ENCODE measurements at regions not wholly inside any gene's neighbourhood (a gene's known extent, or its start where the extent isn't known, plus 50 kb on each side); places are given as distances from the start of the nearest gene placed in this dataset.

DNA sequence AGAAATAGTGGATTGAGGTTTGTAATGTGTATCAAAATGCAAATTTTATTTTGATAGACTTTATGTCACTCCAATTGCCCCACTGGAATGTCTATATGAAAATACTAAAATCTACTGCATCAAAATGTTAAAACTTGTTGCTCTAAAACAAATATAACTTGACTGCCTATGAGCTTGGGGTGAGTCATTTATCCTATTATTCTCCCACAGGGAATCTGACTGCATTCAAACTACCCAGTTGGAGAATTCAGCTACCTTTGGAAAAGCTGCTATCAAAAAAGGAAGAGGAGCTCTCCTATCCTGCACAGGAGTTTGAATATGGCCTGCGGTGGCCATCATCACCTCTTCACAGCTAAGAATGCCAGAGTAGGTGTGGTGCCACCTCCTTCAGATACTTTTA, 173.1 kb downstream of the KLHL28 start:
- 90 to 91% methylated on average over 1 of the region's 1 CpG for WGBS, 2 donors (ENCODE audit: low coverage in 1 of 2)
- H3K27me3 ChIP-seq = no peaks in the 10 kb centered on the region
- no peak overlapping the region for H3K27ac ChIP-seq
- TF ChIP-seq EP300 (IDR thresholded peaks at IDR 0.05; ENCODE audit: low read depth) (no peak), POLR2A (IDR thresholded peaks at IDR 0.05) (no peak), POLR2AphosphoS5 (IDR thresholded peaks at IDR 0.05) (no peak)
- TF ChIP-seq, protein P1, sequence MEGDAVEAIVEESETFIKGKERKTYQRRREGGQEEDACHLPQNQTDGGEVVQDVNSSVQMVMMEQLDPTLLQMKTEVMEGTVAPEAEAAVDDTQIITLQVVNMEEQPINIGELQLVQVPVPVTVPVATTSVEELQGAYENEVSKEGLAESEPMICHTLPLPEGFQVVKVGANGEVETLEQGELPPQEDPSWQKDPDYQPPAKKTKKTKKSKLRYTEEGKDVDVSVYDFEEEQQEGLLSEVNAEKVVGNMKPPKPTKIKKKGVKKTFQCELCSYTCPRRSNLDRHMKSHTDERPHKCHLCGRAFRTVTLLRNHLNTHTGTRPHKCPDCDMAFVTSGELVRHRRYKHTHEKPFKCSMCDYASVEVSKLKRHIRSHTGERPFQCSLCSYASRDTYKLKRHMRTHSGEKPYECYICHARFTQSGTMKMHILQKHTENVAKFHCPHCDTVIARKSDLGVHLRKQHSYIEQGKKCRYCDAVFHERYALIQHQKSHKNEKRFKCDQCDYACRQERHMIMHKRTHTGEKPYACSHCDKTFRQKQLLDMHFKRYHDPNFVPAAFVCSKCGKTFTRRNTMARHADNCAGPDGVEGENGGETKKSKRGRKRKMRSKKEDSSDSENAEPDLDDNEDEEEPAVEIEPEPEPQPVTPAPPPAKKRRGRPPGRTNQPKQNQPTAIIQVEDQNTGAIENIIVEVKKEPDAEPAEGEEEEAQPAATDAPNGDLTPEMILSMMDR (IDR thresholded peaks at IDR 0.05) = no peak
- H3K4me1 ChIP-seq = no peaks in the 10 kb centered on the region
- no peaks in the 10 kb centered on the region for H3K36me3 ChIP-seq
- DNase-seq = no peak
- H3K4me3 ChIP-seq = no peak overlapping the region
- in situ Hi-C loops (cut with MboI; ENCODE audit: low pct_ligation_motif_present in 1 of 4, low pct_unique_long_range_greater_than_20kb in 1 of 4, low sequenced_read_pairs in 3 of 4) (no loop called here), intact Hi-C loops (cut with DNase I; ENCODE audit: low total_unique reads) (loop anchor here (10.0 kb wide), 1 partner anchor 404 kb away; no protein-coding TSS in a partner anchor)
- no peaks in the 10 kb centered on the region for H3K9me3 ChIP-seq

DNA sequence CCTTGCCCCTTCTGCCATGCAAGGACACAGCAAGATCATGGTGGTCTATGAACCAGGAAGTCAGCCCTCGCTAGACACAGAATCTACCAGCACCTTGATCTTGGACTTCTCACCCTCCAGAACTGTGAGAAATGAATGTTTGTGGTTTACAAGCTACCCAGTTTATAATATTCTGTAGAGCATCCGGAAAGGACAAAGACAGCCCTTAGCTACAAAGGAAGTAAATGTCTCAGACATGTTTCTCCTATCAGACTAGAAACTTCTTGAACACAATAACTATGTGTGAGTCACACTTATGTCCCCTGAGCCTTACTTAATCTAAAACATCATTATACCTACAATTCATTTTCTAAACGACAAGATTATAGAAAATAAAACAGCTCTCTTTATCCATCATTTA, 176.7 kb downstream of the KLHL28 start:
- no peaks in the 10 kb centered on the region for H3K36me3 ChIP-seq
- no peak for TF ChIP-seq EP300 (IDR thresholded peaks at IDR 0.05; ENCODE audit: low read depth)
- TF ChIP-seq POLR2A (IDR thresholded peaks at IDR 0.05) = no peak
- no peak for TF ChIP-seq POLR2AphosphoS5 (IDR thresholded peaks at IDR 0.05)
- TF ChIP-seq, protein P1 (IDR thresholded peaks at IDR 0.05) = no peak
- no peak overlapping the region for H3K27ac ChIP-seq
- DNase-seq = no peak
- H3K4me1 ChIP-seq = no peaks in the 10 kb centered on the region
- 67 to 77% methylated on average over 3 of the region's 3 CpGs for WGBS, 2 donors (ENCODE audit: low coverage in 1 of 2)
- no peaks in the 10 kb centered on the region for H3K27me3 ChIP-seq
- H3K4me3 ChIP-seq = no peak overlapping the region
- intact Hi-C loops (cut with DNase I; ENCODE audit: low total_unique reads) = loop anchor here (10.0 kb wide), 1 partner anchor 400 kb away; no protein-coding TSS in a partner anchor
- in situ Hi-C loops (cut with MboI; ENCODE audit: low pct_ligation_motif_present in 1 of 4, low pct_unique_long_range_greater_than_20kb in 1 of 4, low sequenced_read_pairs in 3 of 4) = no loop called here
- no peaks in the 10 kb centered on the region for H3K9me3 ChIP-seq

DNA sequence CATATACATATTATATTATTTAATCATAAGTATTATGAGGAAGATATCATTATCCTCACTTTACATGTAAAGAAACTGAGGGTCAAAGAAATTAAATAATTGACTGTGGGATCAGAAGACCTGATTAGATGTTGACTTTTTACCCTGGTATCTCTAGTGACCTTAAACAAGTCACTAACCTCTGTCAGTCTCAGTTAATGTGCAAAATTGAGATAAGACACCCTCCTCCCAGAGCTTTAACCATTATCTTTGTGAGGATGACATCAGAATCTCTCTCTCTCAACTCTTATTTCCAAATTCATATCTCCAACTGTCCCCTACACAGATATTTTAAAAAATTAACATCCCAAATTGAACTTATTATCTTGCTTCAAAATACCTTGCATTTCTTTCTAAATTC, 177.8 kb downstream of the KLHL28 start:
- in situ Hi-C loops (cut with MboI; ENCODE audit: low pct_ligation_motif_present in 1 of 4, low pct_unique_long_range_greater_than_20kb in 1 of 4, low sequenced_read_pairs in 3 of 4) = no loop called here
- Histone ChIP-seq H3K36me3 (no peaks in the 10 kb centered on the region), H3K27me3 (no peaks in the 10 kb centered on the region)

DNA sequence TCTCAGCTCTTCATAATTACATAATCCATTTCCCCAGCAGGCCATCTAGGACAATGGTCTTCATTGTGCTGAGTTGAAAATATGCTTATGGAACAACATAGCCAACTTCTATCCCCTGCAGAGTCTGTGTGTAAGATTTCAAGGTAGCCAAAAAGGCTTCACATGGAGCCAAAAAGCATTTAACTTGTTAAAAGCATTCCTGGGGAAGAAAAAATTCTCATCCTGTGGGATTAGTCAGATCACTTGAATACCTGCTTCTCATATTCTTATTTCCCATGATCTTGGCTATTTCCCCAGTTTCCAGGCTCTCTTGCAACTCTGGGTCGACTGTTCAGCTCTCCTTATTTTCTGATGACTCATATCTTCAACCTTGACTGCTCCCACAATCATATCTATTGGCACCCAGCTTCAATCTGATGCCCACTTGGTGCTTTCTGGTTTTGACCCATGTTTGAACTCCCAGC, 178.9 kb downstream of the KLHL28 start:
- Histone ChIP-seq H3K27me3 (no peaks in the 10 kb centered on the region), H3K27ac (no peak overlapping the region)
- in situ Hi-C loops (cut with MboI; ENCODE audit: low pct_ligation_motif_present in 1 of 4, low pct_unique_long_range_greater_than_20kb in 1 of 4, low sequenced_read_pairs in 3 of 4) = no loop called here

More for the DNA sequence above, 177.8 kb downstream of the KLHL28 start:
- Histone ChIP-seq H3K9me3 (no peaks in the 10 kb centered on the region), H3K4me1 (no peaks in the 10 kb centered on the region), H3K4me3 (no peak overlapping the region), H3K27ac (no peak overlapping the region)
- intact Hi-C loops (cut with DNase I; ENCODE audit: low total_unique reads) = loop anchor here (10.0 kb wide), 1 partner anchor 399 kb away; no protein-coding TSS in a partner anchor
- DNase-seq = no peak
- TF ChIP-seq, protein P1 (IDR thresholded peaks at IDR 0.05) = no peak
- TF ChIP-seq EP300 (IDR thresholded peaks at IDR 0.05; ENCODE audit: low read depth) (no peak), POLR2A (IDR thresholded peaks at IDR 0.05) (no peak), POLR2AphosphoS5 (IDR thresholded peaks at IDR 0.05) (no peak)

More for the DNA sequence above, 178.9 kb downstream of the KLHL28 start:
- Histone ChIP-seq H3K9me3 (no peaks in the 10 kb centered on the region), H3K36me3 (no peaks in the 10 kb centered on the region), H3K4me1 (no peaks in the 10 kb centered on the region), H3K4me3 (no peak overlapping the region)
- DNase-seq = no peak
- 33 to 50% methylated on average over 1 of the region's 1 CpG for WGBS, 2 donors (ENCODE audit: low coverage in 1 of 2)
- intact Hi-C loops (cut with DNase I; ENCODE audit: low total_unique reads) = loop anchor here (10.0 kb wide), 1 partner anchor 398 kb away; no protein-coding TSS in a partner anchor
- TF ChIP-seq POLR2AphosphoS5 (IDR thresholded peaks at IDR 0.05) = no peak
- TF ChIP-seq, protein P1 (IDR thresholded peaks at IDR 0.05) = no peak
- TF ChIP-seq POLR2A (IDR thresholded peaks at IDR 0.05) = no peak
- no peak for TF ChIP-seq EP300 (IDR thresholded peaks at IDR 0.05; ENCODE audit: low read depth)

All from transverse colon (tissue), 4 donors.